Spleen (tissue), 11 donors: ENCODE measurements at regions not wholly inside any gene's neighbourhood (a gene's known extent, or its start where the extent isn't known, plus 50 kb on each side); places are given as distances from the start of the nearest gene placed in this dataset.

Experiments used
- DNase-seq: peaks from one replicate; pipeline ENCODE4 v3.0.0-alpha.2; 2020
- H3K27ac ChIP-seq, 8 donors: fragments of 200-600 bp; sonication (generic) in 7 of 8; 1 replicate in 4 of 8; 2 replicates in 4 of 8; pipeline versions ENCODE4 v1.5.0 to v1.8.0; 2016 to 2021; ENCODE audit warnings: inconsistent platforms in 4 of 8, mild to moderate bottlenecking in 4 of 8, moderate library complexity in 1 of 8
- H3K27me3 ChIP-seq, 7 donors: fragments of 200-600 bp; sonication (generic) in 6 of 7; replicated peaks in 1 of 7; 1 replicate in 4 of 7; 2 replicates in 3 of 7; pipeline versions ENCODE4 v1.5.0 to v1.8.0; 2016 to 2021; ENCODE audit warnings: inconsistent platforms in 3 of 7, mild to moderate bottlenecking in 1 of 7
- H3K36me3 ChIP-seq, 6 donors: fragments of 200-600 bp; sonication (generic) in 5 of 6; 1 replicate in 4 of 6; 2 replicates in 2 of 6; pipeline versions ENCODE4 v1.5.0 to v1.8.0; 2016 to 2021; ENCODE audit warnings: inconsistent platforms in 2 of 6
- H3K4me1 ChIP-seq, 6 donors: fragments of 200-600 bp; sonication (generic) in 5 of 6; 1 replicate in 3 of 6; 2 replicates in 3 of 6; pipeline versions ENCODE4 v1.5.0 to v1.8.0; 2016 to 2021; ENCODE audit warnings: inconsistent platforms in 3 of 6
- H3K4me3 ChIP-seq, 8 donors: fragments of 200-600 bp; sonication (generic) in 7 of 8; 1 replicate in 4 of 8; 2 replicates in 4 of 8; pipeline versions ENCODE4 v1.5.0 to v1.8.0; 2016 to 2021; ENCODE audit warnings: inconsistent platforms in 4 of 8, mild to moderate bottlenecking in 4 of 8, moderate library complexity in 2 of 8
- H3K9me3 ChIP-seq, 8 donors: fragments of 200-600 bp; sonication (generic) in 7 of 8; 1 replicate in 4 of 8; 2 replicates in 4 of 8; pipeline versions ENCODE4 v1.5.0 to v1.8.0; 2016 to 2021; ENCODE audit warnings: inconsistent platforms in 4 of 8
- CTCF ChIP-seq, 11 experiments: fragments of 200-600 bp in 7 of 11; fragments of 450-650 bp in 4 of 11; sonication (generic) in 4 of 11; IDR thresholded peaks in 8 of 11; conservative IDR thresholded peaks in 3 of 11; 1 replicate in 7 of 11; 2 replicates in 4 of 11; pipeline versions ENCODE4 v1.4.0 to v1.8.0; 2016 to 2021; ENCODE audit warnings: antibody characterized with exemption in 11 of 11, inconsistent platforms in 4 of 11, mild to moderate bottlenecking in 1 of 11
- POLR2A ChIP-seq, 3 donors: fragments of 450-650 bp; IDR thresholded peaks; one replicate each; pipeline ENCODE4 v1.5.1; 2017; ENCODE audit warnings: antibody characterized with exemption in 3 of 3, mild to moderate bottlenecking in 1 of 3
- POLR2AphosphoS5 ChIP-seq, 3 donors: sonication (generic); formaldehyde crosslinking; IDR thresholded peaks; one replicate each; pipeline ENCODE4 v1.5.1; 2017; ENCODE audit warnings: antibody characterized with exemption in 3 of 3
- WGBS, 5 donors: extraction: QIAGEN DNeasy Blood & Tissue Kit in 3 of 5; methylation state at CpG; one replicate each; pipeline versions ENCODE4 v1.1.5 to v1.1.7; 2013 to 2018; 5-methylcytosine and 5-hydroxymethylcytosine counted together
- intact Hi-C: fragments of 100-400 bp; cut with DNase I; formaldehyde crosslinking; loops from one replicate; pipeline ENCODE4 v1.15.0; 2023; ENCODE audit warnings: low total_unique reads
- donor health status: healthy with polysubstance abuse.
- donor health status: DM: no; HTN: no; CAD: no; lungs with moderate emphysema.
- donor health status: DM: no; HTN: no; CAD: no.
- donor health status: Bipolar disorder and iron deficiency.
- donor health status: healthy.
- donor health status: DM: no; HTN: no; CAD: no.
- donor health status: DM: yes; HTN: yes; CAD: no.

GRCh38 chr11:19311308-19312030 lies 70.7 kb upstream of the E2F8 start:
- intact Hi-C loops = loop anchor here (5.0 kb wide), 1 partner anchor 241 kb away; no protein-coding TSS in a partner anchor
- no peak for DNase-seq

GRCh38 chr11:19307498-19307897 lies 66.8 kb upstream of the E2F8 start:
- Histone ChIP-seq H3K36me3 (no peaks in the 10 kb centered on the region), H3K27me3 (no peaks in the 10 kb centered on the region), H3K4me1 (peaks cover 0 to 3% (median 0%) of the 10 kb centered on the region in 6 donors), H3K4me3 (no peak overlapping the region), H3K27ac (no peak overlapping the region), H3K9me3 (no peaks in the 10 kb centered on the region)
- TF ChIP-seq POLR2A (IDR thresholded peaks at IDR 0.05) (no peak), POLR2AphosphoS5 (IDR thresholded peaks at IDR 0.05) (no peak), CTCF (IDR thresholded peaks at IDR 0.05 in 8 of 11, conservative IDR thresholded peaks at IDR 0.05 in 3 of 11) (no peak)
- DNase-seq = no peak
- 39 to 68% (median 43%) methylated on average over 6 of the region's 6 CpGs for WGBS, 5 donors
- intact Hi-C loops = no loop called here

More at GRCh38 chr11:19311308-19312030, 70.7 kb upstream of the E2F8 start:
- Histone ChIP-seq H3K4me1 (peaks cover 0 to 3% (median 0%) of the 10 kb centered on the region in 6 donors), H3K36me3 (no peaks in the 10 kb centered on the region), H3K27ac (no peak overlapping the region), H3K4me3 (no peak overlapping the region), H3K9me3 (no peaks in the 10 kb centered on the region), H3K27me3 (no peaks in the 10 kb centered on the region)
- WGBS, 5 donors = 24 to 37% (median 29%) methylated on average over 3 of the region's 3 CpGs
- TF ChIP-seq CTCF (IDR thresholded peaks at IDR 0.05 in 8 of 11, conservative IDR thresholded peaks at IDR 0.05 in 3 of 11) (peak in 10 of 11 experiments; percentile 31 to 82 (median 68)), POLR2A (IDR thresholded peaks at IDR 0.05) (no peak), POLR2AphosphoS5 (IDR thresholded peaks at IDR 0.05) (no peak)

- intact Hi-C loops = no loop called here
- no peak for TF ChIP-seq POLR2AphosphoS5 (IDR thresholded peaks at IDR 0.05)
- no peak for TF ChIP-seq CTCF (IDR thresholded peaks at IDR 0.05 in 8 of 11, conservative IDR thresholded peaks at IDR 0.05 in 3 of 11)
- TF ChIP-seq POLR2A (IDR thresholded peaks at IDR 0.05) = no peak
- no peak for DNase-seq
- H3K27me3 ChIP-seq = no peaks in the 10 kb centered on the region
- no peaks in the 10 kb centered on the region for H3K9me3 ChIP-seq
- 73 to 86% (median 85%) methylated on average over 9 of the region's 9 CpGs for WGBS, 5 donors
- no peak overlapping the region for H3K4me3 ChIP-seq
- no peak overlapping the region for H3K27ac ChIP-seq
- H3K36me3 ChIP-seq = no peaks in the 10 kb centered on the region
- peaks cover 0 to 1% (median 0%) of the 10 kb centered on the region in 6 donors for H3K4me1 ChIP-seq
These were observed 65.6 kb upstream of the E2F8 start for GRCh38 chr11:19306179-19306944.

DNA sequence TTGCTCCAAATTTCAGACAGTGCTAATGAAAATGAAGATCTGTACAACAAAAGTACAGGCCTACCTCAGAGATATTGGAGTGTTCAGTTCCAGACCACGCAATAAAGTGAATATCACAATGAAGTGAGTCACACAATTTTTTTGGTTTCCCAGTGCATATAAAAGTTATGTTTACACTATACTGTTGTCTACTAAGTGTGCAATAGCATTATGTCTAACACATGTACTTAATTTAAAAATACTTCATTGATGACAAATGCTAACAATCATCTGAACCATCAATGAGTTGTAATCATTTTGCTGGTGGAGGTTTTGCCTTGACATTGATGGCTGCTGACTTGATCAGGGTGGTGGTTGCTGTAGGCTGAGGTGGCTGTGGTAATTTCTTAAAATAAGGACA lies 60.6 kb upstream of the E2F8 start:
- no peaks in the 10 kb centered on the region for H3K36me3 ChIP-seq
- no peak overlapping the region for H3K27ac ChIP-seq
- no peaks in the 10 kb centered on the region for H3K9me3 ChIP-seq
- no peaks in the 10 kb centered on the region for H3K27me3 ChIP-seq
- no peak for DNase-seq
- WGBS, 5 donors = 90 to 98% (median 97%) methylated on average over 1 of the region's 1 CpG
- no peak overlapping the region for H3K4me3 ChIP-seq
- no peaks in the 10 kb centered on the region for H3K4me1 ChIP-seq
- TF ChIP-seq CTCF (IDR thresholded peaks at IDR 0.05 in 8 of 11, conservative IDR thresholded peaks at IDR 0.05 in 3 of 11) (no peak), POLR2AphosphoS5 (IDR thresholded peaks at IDR 0.05) (no peak), POLR2A (IDR thresholded peaks at IDR 0.05) (no peak)
- intact Hi-C loops = no loop called here
